GM21528 (cell line): ENCODE measurements at regions not wholly inside any gene's neighbourhood (a gene's known extent, or its start where the extent isn't known, plus 50 kb on each side); places are given as distances from the start of the nearest gene placed in this dataset.
"Not testable (repeated sequence)": the region's sequence is repeated elsewhere in the genome, so short reads cannot be mapped to it uniquely, and the experiment has no call there.

Source experiments
- ATAC-seq: cut with Tn5 transposase; IDR thresholded peaks from one replicate; pipeline ENCODE4 v1.9.1; 2021; ENCODE audit warnings: mild to moderate bottlenecking, moderate library complexity; ENCODE audit not compliant: unreplicated experiment, low FRiP score

DNA sequence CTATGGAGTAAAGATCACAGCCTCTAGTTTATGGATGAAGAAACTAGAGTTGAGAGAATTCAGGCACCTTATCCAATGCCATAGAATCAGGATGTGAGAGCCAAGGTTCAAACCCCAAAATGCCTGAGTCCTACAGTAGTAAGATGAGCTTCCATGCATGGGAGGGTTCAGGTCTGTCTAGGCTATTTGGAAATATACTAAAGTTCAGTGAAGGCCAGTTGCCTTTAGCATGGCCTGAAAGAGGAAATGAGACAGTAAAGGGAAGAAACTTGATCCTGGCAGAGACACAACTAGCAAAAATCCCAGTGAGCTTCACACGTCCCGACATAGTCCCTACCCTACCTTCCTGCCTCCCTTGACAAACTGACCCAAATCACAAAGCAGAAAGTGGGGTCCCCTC is 317.0 kb downstream of the RASEF start:
- no peak for ATAC-seq

DNA sequence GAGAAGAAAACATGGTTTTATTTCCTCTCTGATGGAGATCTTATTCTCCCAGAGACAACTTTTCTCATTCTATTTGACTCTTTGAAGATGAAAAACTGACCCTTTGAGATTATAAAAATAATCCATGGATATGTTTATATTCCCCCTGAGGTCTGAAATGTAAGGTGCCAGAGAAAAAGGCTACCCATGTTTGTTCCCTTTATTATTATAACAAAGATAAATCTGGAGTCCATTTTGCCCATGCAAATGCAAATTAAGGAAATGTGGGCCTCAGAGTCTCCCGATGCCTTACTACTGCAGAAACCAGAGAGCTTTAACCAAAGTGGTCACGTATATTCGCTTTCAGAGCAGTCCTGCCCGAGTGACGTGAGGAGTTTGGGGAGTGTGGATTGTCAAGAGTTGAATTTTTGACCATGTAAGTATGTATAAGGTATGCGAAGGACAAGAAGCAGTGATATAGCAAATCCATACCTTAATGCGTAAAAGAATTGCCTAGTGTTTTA is 312.5 kb downstream of the RASEF start:
- ATAC-seq = no peak

DNA sequence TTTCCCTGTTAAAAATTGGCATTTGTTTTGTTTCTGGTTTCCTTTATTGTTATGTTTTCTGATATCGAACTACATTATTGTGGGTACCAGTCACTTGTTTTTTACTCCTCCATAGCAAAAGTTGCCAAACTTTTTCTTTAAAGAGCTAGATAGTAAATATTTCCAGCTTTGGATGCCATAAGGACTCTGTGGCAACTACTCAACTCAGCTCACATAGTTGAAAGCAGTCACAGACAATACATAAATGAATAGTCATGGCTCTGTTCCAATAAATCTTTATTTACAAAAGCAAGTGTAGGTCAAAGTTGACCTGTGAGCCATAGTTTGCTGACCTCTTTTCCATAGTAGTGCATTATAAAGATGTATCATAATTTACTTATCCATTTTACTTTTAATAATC is 305.0 kb downstream of the RASEF start:
- no peak for ATAC-seq

DNA sequence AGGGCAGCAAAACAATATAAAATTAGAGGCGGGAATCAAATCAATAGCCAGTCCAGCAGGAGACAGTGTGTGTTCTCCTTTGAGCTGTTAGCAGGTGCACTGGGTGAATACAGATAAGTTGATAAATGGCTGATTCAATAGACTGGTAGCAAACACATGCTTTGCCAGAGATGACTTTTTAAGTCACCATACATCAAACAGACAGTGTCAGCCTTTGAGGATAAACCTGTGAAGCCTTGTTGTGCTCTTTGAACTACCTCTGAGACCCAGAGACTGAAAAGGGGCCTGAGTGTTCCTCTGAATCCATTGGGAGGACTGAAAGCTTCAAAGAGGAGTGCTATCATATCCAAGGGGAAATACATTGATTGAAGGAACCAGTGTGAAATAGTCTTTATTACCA is 301.9 kb downstream of the RASEF start:
- ATAC-seq = no peak

DNA sequence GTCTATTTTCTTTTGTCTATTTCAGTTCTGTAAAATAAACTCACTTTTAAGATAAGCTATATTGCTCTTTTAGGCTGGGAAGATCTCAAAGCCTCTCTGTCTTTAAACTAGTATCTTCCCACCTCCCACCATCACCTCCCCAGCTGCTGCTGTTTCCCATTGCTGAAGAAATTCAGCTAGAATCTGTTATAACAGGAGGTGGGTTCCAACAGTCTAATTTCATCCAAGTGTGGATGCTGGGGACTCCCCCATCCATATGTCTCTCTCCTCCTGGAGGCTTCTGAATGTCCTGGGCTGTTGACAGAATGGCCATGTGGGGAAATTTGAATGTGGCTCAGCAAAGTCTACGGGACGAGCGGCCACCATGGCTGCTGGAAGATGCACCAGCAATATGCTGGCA is 301.0 kb downstream of the RASEF start:
- ATAC-seq = no peak

DNA sequence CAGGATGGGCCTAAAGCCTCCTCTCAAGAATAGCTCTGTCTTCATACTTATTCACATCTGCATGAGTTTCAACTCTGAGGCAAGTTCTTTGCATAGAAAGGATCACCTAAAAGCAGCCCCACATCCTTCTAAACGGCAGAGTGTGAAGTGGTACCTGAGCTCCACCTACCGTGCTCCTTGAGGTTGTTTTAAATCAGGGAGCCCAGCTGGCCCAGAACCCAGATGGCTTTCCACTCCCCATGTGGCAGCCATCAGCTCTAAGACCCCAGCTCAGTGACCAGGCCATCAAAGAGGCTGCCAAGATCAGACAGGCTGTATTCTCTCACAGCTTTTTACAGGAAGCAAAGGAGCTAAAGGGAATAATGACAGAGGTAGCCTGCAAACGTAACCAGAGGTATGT is 299.3 kb downstream of the RASEF start:
- ATAC-seq = no peak

DNA sequence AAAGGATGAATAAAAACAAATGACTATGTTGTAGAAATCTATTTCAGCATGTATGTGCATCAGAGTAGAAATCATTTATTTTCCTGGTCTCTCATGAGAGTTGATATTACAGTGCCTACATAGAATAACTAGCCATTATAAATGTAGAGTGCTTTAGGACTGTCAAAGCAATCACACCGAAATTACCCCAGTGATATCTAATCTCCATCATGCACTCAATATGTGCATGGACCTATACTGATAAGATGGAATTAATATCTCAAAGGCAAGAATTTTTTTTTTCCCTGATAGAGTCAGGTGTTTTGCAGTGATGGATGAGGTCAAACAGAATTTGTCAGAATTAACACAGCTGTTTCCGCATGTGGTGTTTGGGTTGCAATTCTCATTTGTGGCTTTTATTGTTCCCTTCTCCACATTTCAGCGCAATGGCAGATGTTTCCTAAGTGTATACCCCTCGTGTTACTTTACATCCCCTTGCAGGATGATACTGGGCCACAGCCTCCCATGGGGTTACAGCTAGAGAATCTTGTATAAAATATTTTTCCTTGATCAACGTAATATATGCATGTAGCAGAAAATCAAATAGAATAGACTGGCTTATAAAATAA is 298.8 kb downstream of the RASEF start:
- no peak for ATAC-seq

DNA sequence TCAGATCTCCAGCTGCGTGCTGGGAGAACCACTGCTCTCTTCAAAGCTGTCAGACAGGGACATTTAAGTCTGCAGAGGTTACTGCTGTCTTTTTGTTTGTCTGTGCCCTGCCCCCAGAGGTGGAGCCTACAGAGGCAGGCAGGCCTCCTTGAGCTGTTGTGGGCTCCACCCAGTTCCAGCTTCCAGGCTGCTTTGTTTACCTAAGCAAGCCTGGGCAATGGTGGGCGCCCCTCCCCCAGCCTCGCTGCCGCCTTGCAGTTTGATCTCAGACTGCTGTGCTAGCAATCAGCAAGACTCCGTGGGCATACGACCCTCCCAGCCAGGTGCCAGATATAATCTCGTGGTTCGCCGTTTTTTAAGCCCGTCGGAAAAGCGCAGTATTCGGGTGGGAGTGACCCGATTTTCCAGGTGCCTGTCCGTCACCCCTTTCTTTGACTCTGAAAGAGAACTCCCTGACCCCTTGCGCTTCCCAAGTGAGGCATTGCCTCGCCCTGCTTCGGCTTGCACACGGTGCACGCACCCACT is 288.2 kb downstream of the RASEF start:
- ATAC-seq = not testable (repeated sequence)

DNA sequence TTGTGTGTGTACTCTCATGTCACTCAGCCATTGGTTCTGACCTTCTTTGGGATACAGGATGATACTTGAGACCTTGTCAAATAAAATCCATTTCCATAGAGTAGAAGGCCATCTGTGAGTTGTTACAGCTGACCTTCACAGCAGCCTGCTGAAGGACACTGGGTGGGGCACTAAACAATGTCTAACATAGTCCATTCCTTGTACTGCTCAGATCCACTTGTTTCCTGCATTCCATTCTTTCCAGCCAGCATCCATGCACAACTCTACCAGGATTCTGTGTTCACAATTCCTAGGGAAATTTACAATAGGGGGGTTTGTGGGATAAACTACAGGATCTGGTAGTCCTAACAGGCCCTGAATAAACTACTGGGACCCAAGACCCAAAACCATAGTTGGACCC is 286.4 kb downstream of the RASEF start:
- no peak for ATAC-seq

DNA sequence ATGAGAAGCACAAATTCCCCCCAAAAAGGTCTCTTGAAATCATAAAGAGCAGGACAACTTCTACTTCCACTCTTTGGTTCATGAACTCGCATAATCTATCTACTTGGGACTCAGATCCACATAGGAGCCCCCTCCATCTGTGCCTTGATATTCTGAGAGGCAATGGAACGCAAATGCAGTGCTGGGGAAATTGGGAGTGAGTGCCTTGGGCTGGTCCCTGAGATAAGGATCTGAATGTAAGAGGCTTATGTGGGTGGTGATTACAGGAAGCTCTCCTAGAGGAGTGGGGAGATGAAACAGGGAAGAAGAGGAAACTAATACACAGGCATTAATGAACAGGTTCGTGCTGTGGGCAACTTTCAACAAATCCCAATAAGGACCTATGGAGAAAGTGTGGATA is 285.6 kb downstream of the RASEF start:
- no peak for ATAC-seq

DNA sequence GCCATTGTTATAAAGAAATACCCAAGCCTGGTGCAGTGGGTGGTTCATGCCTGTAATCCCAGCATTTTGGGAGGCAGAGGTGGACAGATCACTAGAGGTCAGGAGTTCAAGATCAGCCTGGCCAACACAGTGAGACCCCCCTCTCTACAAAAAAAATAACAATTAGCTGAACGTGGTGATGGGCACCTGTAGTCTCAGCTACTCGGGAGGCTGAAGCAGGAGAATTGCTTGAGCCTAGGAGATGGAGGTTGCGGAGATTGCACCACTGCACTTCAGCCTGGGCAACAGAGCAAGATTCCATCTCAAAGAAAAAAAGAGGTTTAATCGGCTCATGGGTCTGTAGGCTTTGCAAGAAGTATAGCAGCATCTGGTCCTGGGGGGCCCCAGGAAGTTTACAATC is 284.0 kb downstream of the RASEF start:
- ATAC-seq = not testable (repeated sequence)

DNA sequence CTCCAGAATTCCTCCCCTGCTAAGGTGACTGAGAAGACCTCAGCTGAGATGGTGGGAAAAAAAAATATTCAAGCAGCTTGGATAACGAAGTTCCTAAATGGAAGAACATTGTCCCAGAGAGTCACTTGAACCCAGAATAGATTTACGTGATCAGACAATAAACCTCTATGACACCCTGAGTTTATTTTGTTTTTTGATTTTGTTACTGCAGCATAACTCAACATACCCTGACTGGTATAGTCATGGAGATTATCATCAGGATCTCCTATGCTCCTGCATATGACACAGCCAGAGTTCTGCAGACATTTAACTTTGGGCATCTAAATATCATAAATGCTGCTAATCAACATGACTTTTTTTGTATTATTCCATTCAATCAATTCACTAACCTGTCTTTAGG is 282.9 kb downstream of the RASEF start:
- ATAC-seq = no peak

DNA sequence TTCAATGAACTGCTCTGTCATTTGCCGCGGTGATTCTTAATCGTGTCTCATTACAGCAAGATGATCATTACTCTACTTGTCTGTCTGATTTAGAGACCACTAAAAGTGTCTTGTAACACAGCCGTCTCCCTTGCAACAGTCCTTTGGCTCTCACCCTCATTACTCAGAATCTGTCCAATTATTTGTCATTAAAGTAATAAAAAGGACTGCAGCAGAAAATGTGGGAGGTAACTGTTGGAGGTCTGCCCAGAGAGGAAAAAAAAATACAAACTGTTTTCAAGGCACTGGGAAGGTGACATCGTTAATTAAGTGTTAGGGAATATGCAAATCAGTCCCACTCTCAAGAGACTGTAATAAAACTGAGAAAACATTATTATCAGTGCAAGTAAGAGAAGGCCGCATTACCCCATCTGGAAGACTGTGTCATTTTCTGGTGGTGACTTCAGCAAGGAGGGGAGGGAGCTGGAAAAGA is 281.0 kb downstream of the RASEF start:
- ATAC-seq = no peak

DNA sequence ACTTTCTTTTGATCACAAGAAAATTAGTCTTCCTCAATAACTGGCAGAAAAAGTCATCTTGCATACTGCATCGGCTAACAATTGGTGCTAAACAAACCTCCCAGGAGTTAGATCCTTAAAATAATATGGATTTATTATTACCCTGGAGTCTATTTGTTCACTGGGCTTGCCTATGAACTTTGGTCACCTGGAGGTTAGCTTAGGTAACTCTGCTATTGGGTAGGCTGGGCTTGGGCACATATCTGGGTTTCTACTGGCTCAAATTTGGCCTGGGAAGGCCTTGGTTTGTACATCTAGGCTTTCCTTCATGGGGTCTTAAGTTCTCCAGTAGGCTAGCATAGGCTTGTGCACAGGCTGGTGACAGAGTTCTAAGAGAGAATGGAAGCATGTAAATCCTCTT is 279.9 kb downstream of the RASEF start:
- ATAC-seq = no peak

DNA sequence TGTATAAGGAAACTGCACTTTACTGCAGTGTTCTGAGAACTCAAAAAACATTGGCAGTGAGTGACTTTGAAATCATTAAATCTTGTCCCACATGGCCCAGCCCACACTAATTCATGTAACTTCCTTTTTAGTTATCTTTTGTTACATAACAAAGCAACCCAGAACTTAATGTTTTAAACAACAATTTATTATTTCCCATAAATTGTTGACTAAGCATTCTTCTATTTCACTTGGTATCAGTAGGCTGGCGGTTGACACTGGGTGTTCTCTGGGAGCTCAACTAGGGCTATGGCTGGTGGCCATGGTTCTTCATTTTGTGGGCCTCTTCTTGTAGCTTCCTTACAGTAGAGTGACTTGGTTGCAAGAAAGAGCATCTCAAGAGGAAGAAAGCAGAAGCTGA is 278.4 kb downstream of the RASEF start:
- no peak for ATAC-seq

DNA sequence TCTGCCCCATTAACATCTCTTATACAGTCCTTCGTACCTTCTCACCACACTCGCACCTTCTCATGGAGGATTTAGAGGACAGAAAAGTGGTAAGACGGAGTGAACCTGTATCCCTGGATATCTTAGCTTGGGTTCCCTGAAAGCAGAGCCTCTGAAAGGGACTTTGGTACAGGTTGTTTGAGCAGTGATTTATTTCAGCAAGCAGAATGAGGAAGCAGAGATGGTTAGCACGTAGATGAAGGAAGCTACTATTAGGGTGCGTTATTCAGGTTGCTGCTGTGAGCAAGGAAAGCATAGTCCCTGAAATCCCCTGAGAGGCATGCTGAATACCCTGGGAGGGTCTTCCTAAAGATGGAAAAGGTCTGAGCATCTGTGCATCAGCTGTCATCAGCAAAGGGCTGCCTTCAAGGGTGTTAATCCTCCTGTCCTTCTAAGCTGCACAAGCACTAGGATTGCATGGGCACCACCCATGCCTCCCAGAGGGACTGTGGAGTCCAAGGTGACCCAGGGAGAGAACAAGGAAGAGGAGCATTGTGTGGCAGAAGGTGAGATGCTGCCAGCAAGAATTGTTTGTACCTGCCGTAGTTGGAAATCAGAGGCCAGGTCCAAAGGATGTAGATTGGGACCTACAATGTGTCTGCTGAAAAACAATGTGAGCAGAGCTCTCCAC is 273.7 kb downstream of the RASEF start:
- no peak for ATAC-seq

DNA sequence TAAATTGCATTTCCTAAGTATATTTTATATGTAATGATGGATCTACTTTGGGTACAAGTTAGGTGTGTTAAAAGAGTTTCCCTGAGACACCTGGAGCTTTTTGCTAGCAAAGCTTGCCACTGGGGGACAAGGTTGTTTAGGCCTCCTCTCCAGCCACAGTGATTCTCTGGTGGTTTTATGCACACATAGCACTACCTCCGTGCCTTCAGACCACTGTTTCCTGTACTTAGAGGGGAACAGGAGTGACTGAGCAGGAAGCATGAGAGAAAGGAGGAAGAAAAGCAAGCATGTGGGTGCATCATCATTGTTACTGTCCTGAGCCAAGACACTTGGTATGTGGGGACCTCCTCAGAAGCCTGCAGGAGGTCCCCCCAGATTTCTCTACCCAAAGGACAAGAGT is 272.1 kb downstream of the RASEF start:
- ATAC-seq = no peak

DNA sequence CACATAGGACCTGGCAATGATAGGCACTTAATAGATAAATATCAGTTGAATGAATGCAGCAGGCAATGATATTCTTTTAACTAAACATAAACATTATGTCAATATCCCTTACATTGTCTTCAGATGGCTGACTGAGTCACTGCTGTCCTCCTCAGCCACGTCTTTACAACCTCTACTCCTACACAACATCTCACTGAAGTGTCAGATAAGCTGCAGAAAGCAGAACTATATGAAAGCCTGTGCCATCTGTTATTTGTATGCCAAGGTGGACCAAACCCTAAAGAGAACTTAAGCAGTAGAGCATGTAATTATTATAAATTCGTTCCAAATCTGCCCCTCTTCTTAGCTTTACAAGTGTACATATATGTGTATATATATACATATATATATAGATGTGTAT is 271.2 kb downstream of the RASEF start:
- ATAC-seq = no peak

DNA sequence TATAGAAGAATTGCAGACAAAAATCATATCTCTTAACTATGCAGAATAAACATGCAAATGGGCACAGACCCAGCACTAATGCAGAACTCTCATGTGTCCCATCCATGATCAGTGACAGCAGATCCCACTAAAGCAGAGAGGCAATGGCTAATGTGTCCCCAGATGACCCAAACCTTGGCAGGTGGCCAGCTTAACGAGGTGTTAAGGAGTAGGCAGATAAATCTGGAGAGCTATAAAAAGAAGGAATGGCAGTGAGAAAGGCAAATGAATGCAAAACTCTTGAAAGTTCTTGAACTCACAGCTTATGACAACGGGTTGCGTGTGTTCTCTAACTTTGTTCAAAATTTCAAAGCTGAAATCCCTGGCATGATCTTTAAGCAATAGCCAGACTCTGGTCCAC is 265.4 kb downstream of the RASEF start:
- ATAC-seq = no peak

DNA sequence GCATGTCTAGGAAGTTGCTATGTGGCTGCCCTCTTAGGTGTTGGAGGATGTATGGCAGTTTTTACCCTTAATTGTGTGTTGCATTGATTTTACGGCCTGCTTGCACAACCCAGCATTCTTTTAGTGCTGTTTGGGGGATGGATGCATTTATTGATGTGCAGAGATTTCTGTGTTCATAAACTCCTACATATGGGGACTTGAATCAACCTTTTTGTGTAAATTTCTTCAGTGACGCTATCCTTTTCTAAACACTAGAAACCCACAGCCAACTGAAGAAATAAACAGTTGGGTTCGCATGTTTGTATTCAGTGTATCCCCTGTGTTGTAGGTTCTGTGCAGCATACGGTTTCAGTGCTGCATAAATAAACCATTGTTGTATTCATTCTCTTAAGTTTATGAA is 263.7 kb downstream of the RASEF start:
- no peak for ATAC-seq

DNA sequence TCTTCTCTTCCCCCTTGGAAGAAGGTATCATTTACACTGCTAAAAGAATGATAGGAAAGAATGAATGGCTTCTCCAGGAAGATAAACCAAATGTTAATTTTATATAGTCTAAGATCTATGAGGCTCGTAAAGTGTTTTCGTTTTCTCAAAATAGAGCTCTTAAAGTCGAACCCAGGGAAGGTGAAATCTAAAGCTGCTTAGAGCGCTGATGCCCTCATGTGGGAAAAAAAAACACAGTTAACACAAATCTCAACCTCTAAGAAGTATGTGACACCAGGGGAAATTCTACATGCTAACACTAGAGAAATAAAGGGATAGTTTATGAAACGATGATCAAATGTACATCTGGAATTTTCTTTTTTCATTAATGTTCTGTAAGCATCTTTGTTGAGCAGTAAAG is 257.9 kb downstream of the RASEF start:
- no peak for ATAC-seq

DNA sequence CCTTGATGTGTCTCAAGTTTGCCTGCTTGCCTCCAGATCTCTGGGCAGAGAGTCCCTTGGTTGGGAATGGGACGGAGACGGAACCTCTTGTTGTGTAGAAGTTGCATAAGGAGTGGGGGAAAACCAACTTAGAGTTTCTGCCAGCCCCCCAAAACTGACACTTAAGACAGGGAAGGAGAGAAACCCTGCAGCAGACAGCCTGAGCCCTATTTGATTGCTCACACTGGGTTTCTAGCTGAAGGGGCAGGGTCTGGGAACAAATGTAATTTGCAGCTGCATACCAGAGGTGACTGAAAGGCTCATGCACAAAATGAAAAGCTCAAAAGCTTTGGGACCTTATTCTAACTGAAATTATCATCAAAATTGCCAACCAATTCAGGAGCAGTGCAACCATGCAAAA is 254.5 kb downstream of the RASEF start:
- ATAC-seq = no peak
